GM21381 (cell line): ENCODE measurements at regions not wholly inside any gene's neighbourhood (a gene's known extent, or its start where the extent isn't known, plus 50 kb on each side); places are given as distances from the start of the nearest gene placed in this dataset.
A peak's percentile ranks its signal among the peaks of the same experiment; 100 is the strongest.

Experiments
- ATAC-seq: cut with Tn5 transposase; IDR thresholded peaks from one replicate; pipeline ENCODE4 v1.9.1; 2021; ENCODE audit warnings: mild to moderate bottlenecking, moderate library complexity; ENCODE audit not compliant: unreplicated experiment

DNA sequence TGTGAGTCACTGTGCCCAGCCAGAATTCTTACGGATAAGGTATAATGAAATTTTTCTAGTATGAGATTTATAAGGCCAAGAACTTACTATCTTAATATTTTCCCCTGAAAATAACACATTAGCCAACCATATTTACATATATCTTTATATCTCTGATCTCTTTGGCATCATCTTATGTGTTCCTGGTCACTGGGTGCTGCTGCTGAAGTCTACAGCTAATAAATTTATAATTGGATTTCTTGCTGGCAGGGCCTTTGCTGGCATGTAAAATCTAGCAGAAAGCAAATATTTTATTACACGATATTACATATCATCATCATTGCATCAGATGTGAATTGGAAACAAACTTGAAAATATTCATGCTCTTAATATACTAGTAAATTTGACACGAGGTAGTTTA is 590.7 kb downstream of the ANXA1 start:
- no peak for ATAC-seq

DNA sequence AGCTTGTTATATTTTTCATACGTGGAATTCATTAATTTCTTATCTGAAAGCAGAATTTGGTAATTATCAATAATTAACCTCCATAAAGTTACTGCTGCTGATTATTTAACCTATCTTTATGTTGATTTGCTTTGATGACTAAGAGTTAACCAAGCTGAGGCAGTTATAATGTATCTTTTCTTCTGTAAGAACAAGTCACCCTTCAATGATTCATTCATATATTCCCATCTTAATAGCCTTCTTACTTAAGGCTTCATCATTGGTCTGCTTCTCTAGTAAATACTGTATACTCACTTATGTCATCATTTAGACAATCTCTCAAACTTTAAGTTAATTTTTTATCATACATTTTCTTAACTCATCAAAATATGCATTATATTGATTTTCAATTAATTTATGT is 592.2 kb downstream of the ANXA1 start:
- no peak for ATAC-seq

DNA sequence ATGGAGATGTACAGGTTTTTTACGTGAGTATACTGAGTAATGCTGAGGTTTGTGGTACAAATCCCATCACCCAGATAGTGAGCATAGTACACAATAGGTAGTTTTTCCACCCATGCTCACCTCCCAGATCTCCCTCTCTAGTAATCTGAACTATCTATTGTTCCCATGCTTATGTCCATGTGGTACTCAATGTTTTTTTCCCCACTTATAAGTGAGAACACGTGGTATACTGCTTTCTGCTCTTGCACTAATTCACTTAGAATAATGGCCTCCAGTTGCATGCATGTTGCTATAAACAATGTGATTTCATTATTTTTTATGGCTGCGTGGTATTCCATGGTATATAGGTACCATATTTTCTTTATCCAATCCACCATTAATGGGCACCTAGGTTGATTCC is 593.9 kb downstream of the ANXA1 start:
- ATAC-seq: no peak

DNA sequence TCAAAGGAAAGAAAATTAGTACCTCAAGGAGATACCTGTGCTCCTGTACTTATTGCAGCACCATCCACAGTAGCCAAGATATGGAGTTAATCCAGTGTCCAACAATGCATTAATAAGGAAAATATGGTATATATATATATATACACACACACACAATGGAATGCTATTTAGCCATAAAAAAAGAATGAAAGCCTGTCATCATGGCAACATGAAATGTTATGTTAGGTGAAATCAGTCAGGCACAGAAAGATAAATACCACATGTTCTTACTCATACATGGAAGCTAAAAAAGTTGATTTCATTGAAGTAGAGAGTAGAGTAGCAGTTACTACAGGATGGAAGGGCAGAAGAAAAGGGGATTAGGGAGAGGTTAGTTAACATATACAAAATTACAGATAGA is 601.5 kb downstream of the ANXA1 start:
- no peak for ATAC-seq

DNA sequence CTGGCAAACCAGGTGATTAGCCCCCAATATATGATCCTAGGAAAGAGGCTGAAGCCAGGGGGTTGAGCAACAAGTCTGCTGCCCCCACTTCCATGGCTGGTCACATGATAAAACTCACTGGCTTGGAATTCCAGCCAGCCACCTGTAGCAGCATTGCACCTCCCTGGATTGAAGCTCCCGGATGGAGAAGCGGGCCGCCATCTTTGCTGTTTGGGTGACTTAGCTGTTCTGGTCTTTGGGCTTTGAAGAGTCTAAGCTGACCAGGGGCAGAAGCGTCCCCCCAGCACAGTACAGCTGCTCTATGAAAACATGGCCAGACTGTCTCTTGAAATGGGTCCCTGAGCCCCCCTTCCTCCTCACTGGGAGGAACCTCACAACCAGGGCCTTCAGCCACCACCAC is 610.2 kb downstream of the ANXA1 start:
- no peak for ATAC-seq

DNA sequence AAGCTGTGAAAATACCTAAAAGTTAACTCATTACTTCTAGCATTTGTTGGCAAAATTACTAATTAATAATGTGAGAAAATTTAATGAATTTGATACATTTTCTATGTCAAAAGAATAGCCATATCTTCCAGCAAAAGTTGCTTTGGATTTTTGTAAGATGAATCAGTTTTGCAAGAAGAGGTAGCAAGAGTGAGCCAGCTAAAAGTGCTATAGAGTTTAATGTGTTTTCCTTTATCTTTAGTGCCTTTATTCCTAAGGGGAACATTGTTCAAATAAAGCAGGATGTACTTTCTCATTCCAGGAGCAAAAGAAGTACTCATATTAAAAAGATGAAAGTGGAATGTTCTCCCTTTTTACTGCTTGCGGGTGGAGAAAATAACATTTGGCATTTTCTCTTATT is 622.2 kb downstream of the ANXA1 start:
- no peak for ATAC-seq

DNA sequence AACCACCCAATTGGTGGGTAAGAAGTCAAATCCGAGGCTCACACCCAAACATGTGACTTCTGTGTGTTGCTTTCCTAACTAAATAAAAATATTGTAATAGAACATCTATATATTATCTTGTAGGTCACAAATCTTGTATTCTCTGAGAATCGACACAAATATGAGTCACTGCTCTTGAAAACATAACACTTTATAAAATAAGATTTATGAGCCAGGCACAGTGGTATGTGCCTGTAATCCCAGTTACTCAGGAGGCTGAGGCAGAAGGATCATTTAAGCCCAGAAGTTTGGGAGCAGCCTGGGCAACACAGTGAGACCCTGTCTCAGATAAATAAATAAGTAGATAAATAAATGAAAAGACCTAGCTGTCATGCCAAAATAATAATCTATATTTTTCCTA is 624.1 kb downstream of the ANXA1 start:
- ATAC-seq: no peak

DNA sequence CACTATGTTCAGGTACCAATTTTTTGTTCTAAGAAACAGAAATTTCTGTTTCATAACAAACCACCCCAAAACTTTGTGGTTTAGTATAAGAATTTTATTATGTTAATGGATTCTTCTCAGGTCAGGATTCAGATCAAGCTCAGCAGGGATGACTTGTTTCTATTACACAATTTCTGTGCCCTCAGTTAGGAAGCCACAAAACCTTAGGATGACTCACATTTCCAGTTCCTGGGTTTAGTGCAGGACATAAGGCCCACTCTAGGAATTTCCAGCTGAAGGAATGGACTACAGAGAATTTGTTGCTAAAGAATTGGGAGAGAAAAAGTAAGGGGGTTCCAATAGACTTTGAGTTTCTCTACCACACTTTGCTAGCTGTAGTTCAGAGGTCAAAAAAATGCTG is 629.3 kb downstream of the ANXA1 start:
- no peak for ATAC-seq

DNA sequence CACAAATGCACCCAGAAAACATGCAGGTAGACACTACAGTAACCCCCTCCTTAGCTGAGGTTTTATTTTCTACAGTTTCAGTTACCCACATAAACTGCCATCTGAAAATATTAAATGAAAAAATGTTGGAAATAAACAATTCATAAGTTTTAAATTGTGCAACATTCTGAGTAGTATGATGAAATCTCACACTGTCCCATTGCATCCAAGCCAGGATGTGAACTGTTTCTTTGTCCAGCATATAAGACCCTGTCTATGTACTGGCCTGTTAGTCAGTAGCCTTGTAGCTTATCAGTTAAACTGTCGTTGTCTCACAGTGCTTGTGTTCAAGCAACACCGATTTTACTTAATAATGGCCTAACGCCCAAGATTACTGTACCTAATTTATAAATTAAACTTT is 630.5 kb downstream of the ANXA1 start:
- no peak for ATAC-seq

DNA sequence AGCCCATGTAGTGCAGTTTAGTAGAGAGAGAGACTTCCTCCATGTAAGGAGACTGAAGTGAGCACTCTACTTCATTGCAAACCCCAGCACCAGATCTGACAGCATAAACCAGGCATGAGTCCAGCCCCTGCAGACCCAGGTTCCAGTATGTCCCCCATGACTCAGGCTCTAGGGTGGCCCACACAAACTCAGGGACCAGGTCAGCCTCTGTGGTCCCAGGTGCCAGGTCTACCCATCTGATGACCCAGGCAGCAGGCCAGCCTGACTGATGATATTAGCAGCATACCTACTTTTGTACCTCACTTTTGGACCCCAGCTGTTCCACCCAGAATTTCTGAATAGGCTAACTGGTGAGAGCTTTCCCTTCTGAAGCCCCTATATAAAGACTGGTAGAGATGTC is 647.8 kb downstream of the ANXA1 start:
- no peak for ATAC-seq

DNA sequence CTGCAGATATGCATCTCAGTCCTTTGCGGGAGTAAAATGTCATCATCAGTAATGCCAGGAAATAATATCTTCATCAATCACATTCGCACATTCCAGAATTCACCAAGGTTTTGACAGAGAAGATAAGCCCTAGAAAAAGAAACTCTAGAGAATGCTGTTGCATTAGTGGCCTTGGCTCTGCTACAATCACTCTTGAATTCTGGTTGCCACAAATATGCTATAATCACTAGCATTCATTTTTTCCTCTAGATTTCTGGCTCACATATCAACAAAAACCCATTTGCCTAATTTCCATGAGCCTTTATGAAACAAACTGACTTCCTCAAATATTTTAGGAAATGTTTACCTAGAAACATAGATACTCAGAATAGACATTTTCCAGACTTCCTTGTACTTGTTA is 653.4 kb downstream of the ANXA1 start:
- no peak for ATAC-seq

DNA sequence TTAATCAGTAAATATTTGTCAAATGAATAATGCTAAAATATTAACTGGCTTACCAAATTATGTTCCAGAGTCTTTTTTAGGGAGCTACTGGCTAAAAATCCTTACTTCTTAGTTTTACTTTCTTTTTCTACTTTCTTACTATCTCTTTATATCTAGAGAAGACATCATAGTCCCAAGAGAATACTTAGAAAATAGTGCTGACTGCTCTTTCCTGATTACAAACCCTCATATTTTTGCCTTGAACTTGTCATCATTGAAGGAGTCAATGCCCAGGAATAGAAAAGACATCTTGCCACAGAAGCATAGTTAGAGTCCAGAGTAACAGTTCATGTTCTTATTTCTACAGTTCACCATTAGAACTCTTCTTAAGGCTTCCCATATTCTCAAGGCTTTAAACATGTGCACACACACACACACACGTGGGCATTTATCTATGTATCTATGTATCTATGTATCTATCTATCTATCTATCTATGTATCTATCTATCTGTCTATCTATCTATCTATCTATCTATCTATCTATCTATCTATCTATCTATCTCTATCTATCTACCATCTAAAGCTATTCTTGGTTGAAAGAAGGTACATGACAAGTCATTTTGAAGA is 654.3 kb downstream of the ANXA1 start:
- no peak for ATAC-seq

DNA sequence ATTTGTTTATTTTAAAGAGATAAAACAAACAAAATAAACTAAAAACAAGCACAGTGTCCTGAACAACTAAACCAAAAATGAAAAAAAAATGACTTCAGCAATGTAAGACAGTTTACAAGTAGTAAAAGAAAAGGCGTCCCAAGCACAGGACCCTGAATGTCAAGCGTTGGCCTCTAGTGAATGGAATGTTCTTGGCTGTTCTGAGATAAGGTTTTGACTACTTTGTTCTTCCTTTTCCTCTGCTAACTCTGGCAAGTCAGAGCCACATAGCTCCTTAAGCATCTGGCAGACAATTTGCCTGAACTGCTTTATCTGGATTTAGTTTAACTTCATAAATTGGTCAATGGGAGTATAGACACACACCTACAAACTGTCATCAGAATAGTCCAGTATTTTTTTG is 655.2 kb downstream of the ANXA1 start:
- ATAC-seq: no peak

DNA sequence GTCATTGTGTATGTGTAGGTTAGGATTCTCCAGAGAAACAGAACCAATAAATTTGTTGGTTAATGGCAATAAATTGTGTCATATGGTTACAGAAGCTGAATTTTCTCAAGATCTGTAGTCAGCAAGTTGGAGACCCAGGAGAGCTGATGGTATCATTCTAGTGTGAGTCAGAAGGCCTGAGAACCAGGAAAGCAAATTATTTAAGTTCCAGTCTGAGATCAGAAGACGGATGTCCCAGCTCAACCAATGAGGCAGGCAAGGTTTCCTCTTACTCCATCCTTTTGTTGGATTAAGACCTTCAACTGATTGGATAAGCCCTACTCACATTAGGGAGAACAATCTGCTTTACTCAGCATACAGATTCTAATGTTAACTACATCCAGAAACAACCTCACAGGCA is 656.3 kb downstream of the ANXA1 start:
- ATAC-seq: no peak

DNA sequence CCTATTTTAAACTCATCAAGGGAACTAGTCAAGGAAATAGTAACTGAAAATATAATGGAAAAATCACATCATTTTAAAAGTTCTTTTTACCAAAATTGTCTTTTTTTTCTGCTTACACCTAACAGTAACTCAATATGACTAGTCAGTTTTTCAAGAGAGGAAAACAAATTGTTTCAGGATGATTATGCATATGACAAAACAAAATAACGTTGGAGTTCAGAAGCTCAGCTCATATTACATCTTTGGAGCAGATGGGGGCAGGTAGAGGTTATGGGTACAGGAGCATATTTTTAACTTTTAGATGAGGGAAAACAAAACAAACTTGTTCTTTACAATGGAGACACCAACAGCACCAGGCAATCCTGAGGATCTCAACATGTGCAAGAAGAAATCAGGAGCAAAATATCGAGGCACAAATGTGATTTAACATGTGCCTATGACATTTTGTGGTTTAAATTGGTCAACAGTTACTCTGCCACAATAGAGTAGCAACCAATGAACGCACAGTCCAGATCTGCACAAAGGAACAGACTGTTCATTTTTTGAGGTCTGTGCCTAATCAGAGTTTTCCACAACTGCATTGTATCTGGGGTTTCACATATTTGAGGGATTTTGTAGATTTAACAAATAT is 659.0 kb downstream of the ANXA1 start:
- ATAC-seq: no peak

DNA sequence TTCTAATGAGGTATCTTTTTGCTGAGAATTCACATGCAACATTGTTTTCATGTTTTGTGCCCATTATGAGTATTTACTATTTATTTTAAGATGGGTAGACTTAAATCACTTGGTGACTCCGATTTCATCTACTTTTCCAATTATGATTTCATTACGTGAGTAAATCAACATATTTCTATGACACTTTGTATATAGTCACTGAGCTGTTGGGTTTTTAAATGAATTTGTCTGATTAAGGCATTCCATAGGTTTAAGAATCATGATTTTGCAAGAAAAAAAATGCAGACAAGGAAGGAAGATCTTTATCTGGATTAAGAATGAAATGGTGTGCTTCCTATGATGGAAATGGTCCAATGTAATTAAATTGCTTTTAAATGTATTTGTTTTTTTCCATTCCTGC is 661.9 kb downstream of the ANXA1 start:
- no peak for ATAC-seq

DNA sequence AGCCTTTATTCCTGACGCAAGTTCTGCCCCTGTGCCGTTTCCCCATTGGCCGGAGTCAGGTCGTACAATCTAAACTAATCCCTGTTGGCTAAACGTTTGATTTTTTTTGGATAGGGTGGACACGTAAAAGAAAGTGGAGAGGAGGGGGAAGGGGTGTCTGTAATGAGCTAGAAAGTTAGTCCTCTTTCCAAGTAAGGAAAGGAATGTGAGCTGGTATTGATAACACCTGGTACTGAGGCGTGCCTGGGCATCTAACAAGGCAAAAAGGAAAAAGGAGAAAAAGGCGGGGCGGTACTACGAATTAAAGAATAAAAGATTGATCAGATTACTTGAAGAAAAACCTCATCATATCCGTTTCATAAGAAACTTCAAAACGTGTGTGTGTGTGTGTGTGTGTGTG is 665.2 kb downstream of the ANXA1 start:
- no peak for ATAC-seq

DNA sequence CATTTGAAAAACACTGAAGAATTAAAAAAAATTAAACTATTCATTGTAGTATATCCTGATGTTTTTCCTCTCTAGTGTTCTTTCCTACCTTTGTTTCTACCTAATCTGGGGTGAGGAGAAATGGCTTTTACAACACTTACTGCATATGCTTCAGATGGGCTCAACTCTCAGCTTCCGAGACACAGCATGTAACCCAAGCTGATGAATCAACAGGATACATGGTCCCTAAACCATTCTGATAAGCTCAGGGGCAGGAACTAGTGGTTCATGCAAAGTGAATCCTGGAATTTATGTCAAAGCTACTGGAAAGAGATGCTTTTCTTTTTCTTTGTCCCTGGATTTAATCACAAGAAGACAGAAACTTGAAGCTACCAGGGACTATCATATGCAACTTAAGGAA is 672.5 kb upstream of the RORB start:
- ATAC-seq: no peak

DNA sequence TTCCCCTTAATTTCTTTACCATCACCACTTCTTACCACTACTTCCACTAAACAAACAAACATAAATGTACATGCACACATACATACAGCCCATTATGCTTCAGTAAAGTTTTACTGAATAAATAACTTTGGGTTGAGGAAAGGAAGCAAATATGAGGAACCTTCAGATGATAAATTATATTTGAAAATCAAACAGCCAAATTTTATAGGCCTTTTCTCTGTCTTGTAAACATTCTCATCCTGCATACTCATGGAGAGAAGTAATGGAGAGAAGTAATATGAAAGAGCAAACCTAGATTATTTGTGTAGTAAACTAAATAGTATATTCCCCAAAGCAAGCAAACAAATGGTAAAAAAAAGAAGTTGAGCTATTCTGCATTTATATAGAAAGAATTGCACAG is 658.3 kb upstream of the RORB start:
- no peak for ATAC-seq

DNA sequence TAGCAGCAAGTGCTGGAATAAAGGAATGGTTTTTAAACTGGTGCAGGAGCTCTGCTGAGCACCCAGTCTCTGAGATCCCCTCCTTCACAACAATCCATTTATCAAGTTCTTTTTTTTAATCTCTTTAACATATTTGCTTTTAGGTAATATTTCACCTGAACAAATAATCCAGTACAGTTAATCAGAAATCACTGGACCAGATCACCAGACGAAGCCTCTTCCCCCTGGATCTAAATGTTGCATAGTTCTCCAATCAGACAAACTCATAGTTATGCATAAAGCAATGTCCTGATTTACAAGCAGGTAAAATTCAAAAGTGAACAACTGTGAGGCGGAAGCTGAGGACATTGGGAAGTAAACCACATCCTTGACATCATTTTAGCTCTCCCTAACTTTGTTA is 657.7 kb upstream of the RORB start:
- ATAC-seq: no peak

DNA sequence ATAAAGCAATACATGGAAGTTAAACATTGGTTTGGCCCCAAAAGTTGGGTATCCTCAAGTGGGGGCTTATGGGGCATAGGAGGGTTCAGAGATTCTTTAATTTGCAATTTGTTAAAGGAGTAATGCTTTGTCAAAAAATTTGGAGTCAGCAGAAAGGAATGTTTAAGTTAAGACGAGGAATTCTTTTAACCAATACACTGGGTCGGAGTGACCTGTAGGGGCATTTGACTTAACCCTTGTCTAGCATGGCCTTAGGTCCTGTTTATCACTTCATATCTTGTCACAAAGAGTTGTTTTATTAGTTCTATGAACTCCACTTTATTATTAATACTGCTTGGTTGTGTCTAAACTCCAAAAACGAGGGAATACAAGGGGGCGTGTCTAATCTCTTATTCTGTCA is 656.1 kb upstream of the RORB start:
- no peak for ATAC-seq

DNA sequence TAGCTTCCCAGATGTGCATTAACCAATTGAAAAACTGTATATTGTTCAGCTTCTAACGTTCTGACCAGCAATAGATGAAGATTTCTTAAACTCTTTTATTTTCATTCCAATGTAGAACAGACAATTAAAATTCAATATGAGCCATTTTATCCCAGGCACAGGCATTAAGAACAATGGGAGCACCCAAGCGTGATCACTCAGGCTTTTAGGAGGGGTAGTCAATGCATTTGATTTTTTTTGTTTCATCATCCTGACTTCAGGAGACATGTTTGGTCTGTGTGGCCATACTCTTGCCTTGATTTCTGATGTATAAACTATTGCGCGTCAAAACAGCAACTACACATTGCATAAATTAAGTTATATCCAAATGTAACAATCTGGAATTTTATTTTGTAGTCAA is 653.0 kb upstream of the RORB start:
- no peak for ATAC-seq

DNA sequence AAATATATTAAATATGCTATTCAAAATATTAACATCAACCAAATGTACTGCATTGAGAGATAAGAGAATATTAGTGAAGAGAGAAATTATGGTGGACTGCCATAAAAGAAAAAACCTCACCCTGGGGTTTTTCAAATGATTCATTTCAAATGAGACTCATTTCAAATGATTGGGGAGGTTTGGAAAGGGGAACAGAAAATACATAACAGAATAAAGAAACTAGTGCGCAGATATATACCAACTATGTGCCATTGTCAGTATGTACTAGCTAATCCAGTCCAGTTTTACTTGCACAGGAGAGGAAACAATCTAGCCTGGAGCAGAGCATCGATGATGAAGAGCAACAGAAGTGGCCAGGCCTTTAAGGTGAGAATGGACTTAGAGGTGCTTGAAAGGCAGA is 651.6 kb upstream of the RORB start:
- peak; percentile 58 for ATAC-seq
